HEK293 (cell line): ENCODE measurements at regions not wholly inside any gene's neighbourhood (a gene's known extent, or its start where the extent isn't known, plus 50 kb on each side); places are given as distances from the start of the nearest gene placed in this dataset.

Experiments used
- BCL11A ChIP-seq: fragments of 450-650 bp; formaldehyde crosslinking; IDR thresholded peaks from 2 replicates; pipeline ENCODE4 v1.5.1; 2016; ENCODE audit warnings: low read depth, missing biosample characterization, missing genetic modification characterization
- KLF1 ChIP-seq: fragments of 450-650 bp; formaldehyde crosslinking; IDR thresholded peaks from 2 replicates; pipeline ENCODE4 v1.5.1; 2016; ENCODE audit warnings: missing biosample characterization, missing genetic modification characterization
- KLF10 ChIP-seq: fragments of 450-650 bp; IDR thresholded peaks from 2 replicates; pipeline ENCODE4 v1.5.1; 2018; ENCODE audit warnings: missing biosample characterization, mild to moderate bottlenecking, missing genetic modification characterization
- KLF16 ChIP-seq: fragments of 450-650 bp; formaldehyde crosslinking; IDR thresholded peaks from 2 replicates; pipeline ENCODE4 v1.5.1; 2017; ENCODE audit warnings: missing biosample characterization, missing genetic modification characterization
- TRIM28 ChIP-seq: IDR thresholded peaks from 2 replicates; pipeline ENCODE4 v1.6.1; 2011; ENCODE audit warnings: low read length, control low read depth, borderline replicate concordance
- WT1 ChIP-seq: fragments of 450-650 bp; formaldehyde crosslinking; IDR thresholded peaks from 2 replicates; pipeline ENCODE4 v1.5.1; 2016; ENCODE audit warnings: missing biosample characterization, missing genetic modification characterization
- ZBTB1 ChIP-seq: fragments of 450-650 bp; formaldehyde crosslinking; IDR thresholded peaks from 2 replicates; pipeline ENCODE4 v1.5.1; 2016; ENCODE audit warnings: missing biosample characterization, missing genetic modification characterization
- ZEB2 ChIP-seq: fragments of 450-650 bp; formaldehyde crosslinking; IDR thresholded peaks from 2 replicates; pipeline ENCODE4 v1.5.1; 2016; ENCODE audit warnings: missing biosample characterization, missing genetic modification characterization
- ZFHX2 ChIP-seq: fragments of 450-650 bp; formaldehyde crosslinking; conservative IDR thresholded peaks from 2 replicates; pipeline ENCODE4 v1.5.1; 2016; ENCODE audit warnings: missing biosample characterization, missing genetic modification characterization
- ZFP41 ChIP-seq: fragments of 450-650 bp; formaldehyde crosslinking; IDR thresholded peaks from 2 replicates; pipeline ENCODE4 v1.5.1; 2016; ENCODE audit warnings: missing biosample characterization, missing genetic modification characterization, borderline replicate concordance
- ZNF146 ChIP-seq: fragments of 450-650 bp; formaldehyde crosslinking; IDR thresholded peaks from 2 replicates; pipeline ENCODE4 v1.5.1; 2016; ENCODE audit warnings: missing biosample characterization, missing genetic modification characterization
- ZNF174 ChIP-seq: fragments of 450-650 bp; formaldehyde crosslinking; IDR thresholded peaks from 2 replicates; pipeline ENCODE4 v1.5.0; 2017; ENCODE audit warnings: missing biosample characterization, mild to moderate bottlenecking, missing genetic modification characterization
- ZNF23 ChIP-seq: fragments of 450-650 bp; formaldehyde crosslinking; IDR thresholded peaks from 2 replicates; pipeline ENCODE4 v1.5.1; 2016; ENCODE audit warnings: missing biosample characterization, missing genetic modification characterization, borderline replicate concordance
- ZNF248 ChIP-seq: fragments of 450-650 bp; formaldehyde crosslinking; IDR thresholded peaks from 2 replicates; pipeline ENCODE4 v1.5.1; 2017; ENCODE audit warnings: missing biosample characterization, missing genetic modification characterization
- ZNF335 ChIP-seq: fragments of 450-650 bp; formaldehyde crosslinking; conservative IDR thresholded peaks from 2 replicates; pipeline ENCODE4 v1.5.1; 2016; ENCODE audit warnings: missing biosample characterization, missing genetic modification characterization
- ZNF423 ChIP-seq: fragments of 450-650 bp; formaldehyde crosslinking; IDR thresholded peaks from 2 replicates; pipeline ENCODE4 v1.5.1; 2016; ENCODE audit warnings: missing biosample characterization, missing genetic modification characterization
- ZNF426 ChIP-seq: fragments of 450-650 bp; formaldehyde crosslinking; IDR thresholded peaks from 2 replicates; pipeline ENCODE4 v1.5.1; 2017; ENCODE audit warnings: missing biosample characterization, missing genetic modification characterization, mild to moderate bottlenecking, inconsistent platforms, moderate library complexity
- ZNF473 ChIP-seq: fragments of 450-650 bp; formaldehyde crosslinking; IDR thresholded peaks from 2 replicates; pipeline ENCODE4 v1.5.1; 2017; ENCODE audit warnings: missing biosample characterization, missing genetic modification characterization
- ZNF555 ChIP-seq: fragments of 450-650 bp; formaldehyde crosslinking; conservative IDR thresholded peaks from 2 replicates; pipeline ENCODE4 v1.5.1; 2017; ENCODE audit warnings: missing biosample characterization, mild to moderate bottlenecking, missing genetic modification characterization, inconsistent platforms
- ZNF658 ChIP-seq: fragments of 450-650 bp; formaldehyde crosslinking; IDR thresholded peaks from 2 replicates; pipeline ENCODE4; 2016; ENCODE audit warnings: missing biosample characterization, missing genetic modification characterization
- ZNF677 ChIP-seq: fragments of 450-650 bp; IDR thresholded peaks from 2 replicates; pipeline ENCODE4 v1.5.0; 2018; ENCODE audit warnings: missing biosample characterization, mild to moderate bottlenecking, missing genetic modification characterization, moderate library complexity
- ZNF785 ChIP-seq: fragments of 450-650 bp; formaldehyde crosslinking; IDR thresholded peaks from 2 replicates; pipeline ENCODE4 v1.5.1; 2016; ENCODE audit warnings: missing biosample characterization, missing genetic modification characterization
- ZNF843 ChIP-seq: fragments of 450-650 bp; formaldehyde crosslinking; IDR thresholded peaks from 2 replicates; pipeline ENCODE4 v1.5.1; 2016; ENCODE audit warnings: missing biosample characterization, missing genetic modification characterization
- ZXDB ChIP-seq: fragments of 450-650 bp; formaldehyde crosslinking; IDR thresholded peaks from 2 replicates; pipeline ENCODE4 v1.5.1; 2016; ENCODE audit warnings: missing biosample characterization, missing genetic modification characterization
- TF ChIP-seq, protein P1 (sequence below): fragments of 450-650 bp; formaldehyde crosslinking; IDR thresholded peaks from 2 replicates; pipeline ENCODE4 v1.5.1; 2016; ENCODE audit warnings: missing biosample characterization, missing genetic modification characterization
- TF ChIP-seq, protein P2 (sequence below): fragments of 450-650 bp; formaldehyde crosslinking; IDR thresholded peaks from 2 replicates; pipeline ENCODE4 v1.5.1; 2016; ENCODE audit warnings: missing biosample characterization, missing genetic modification characterization
- TF ChIP-seq, protein P3 (sequence below): fragments of 450-650 bp; formaldehyde crosslinking; IDR thresholded peaks from 2 replicates; pipeline ENCODE4; 2016; ENCODE audit warnings: missing biosample characterization, missing genetic modification characterization
- TF ChIP-seq, protein P4 (sequence below): fragments of 450-650 bp; formaldehyde crosslinking; IDR thresholded peaks from 2 replicates; pipeline ENCODE4 v1.5.1; 2016; ENCODE audit warnings: missing biosample characterization, missing genetic modification characterization
- TF ChIP-seq, protein P5 (sequence below): fragments of 450-650 bp; formaldehyde crosslinking; IDR thresholded peaks from 2 replicates; pipeline ENCODE4 v1.5.1; 2016; ENCODE audit warnings: missing biosample characterization, missing genetic modification characterization, low read depth
- TF ChIP-seq, protein P6 (sequence below): fragments of 450-650 bp; formaldehyde crosslinking; IDR thresholded peaks from 2 replicates; pipeline ENCODE4 v1.5.1; 2016; ENCODE audit warnings: missing biosample characterization, missing genetic modification characterization, borderline replicate concordance
- TF ChIP-seq, protein P7 (sequence below): fragments of 450-650 bp; formaldehyde crosslinking; IDR thresholded peaks from 2 replicates; pipeline ENCODE4 v1.5.1; 2016; ENCODE audit warnings: missing biosample characterization, missing genetic modification characterization

DNA sequence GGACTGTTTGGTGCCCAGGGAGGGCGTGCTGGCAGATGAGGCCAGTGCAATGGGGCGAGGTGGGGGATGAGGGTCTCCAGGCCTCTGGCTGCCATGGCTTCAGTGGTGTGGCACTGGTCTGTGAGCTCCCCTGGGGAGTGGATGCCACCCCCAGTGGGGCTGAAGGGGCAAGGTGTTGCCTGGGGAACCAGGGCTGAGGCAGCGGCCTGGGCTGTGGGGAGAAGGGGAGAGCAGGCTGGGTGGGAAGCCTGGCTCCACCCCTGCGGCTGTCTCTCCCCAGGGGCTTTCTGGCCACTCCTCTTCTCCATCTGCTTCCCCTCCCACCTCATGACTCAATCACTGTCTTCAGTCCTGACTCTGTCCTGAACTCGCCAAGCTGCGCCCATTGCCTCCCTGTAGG is 88.4 kb upstream of the TLE3 start (continued):
- TF ChIP-seq ZNF658 (tag by site-specific recombination) (no peak), ZNF555 (tag by site-specific recombination) (no peak), ZNF23 (tag by site-specific recombination) (no peak), ZNF174 (tag by site-specific recombination) (no peak), ZFP41 (tag by site-specific recombination) (no peak), BCL11A (tag by site-specific recombination) (no peak), ZFHX2 (peak; percentile 34; the same call in 1 of the 2 replicates), WT1 (tag by site-specific recombination) (no peak), KLF16 (no peak), ZNF146 (no peak), ZXDB (tag by site-specific recombination) (no peak), ZNF426 (tag by site-specific recombination) (no peak), ZNF785 (tag by site-specific recombination) (no peak), ZNF677 (tag by site-specific recombination) (no peak), KLF10 (tag by site-specific recombination) (no peak), ZNF473 (tag by site-specific recombination) (no peak), ZBTB1 (tag by site-specific recombination) (no peak), ZNF248 (tag by site-specific recombination) (no peak), ZNF423 (tag by site-specific recombination) (0 out of 2 replicates have a peak, but pooled peaks have one; percentile 19), KLF1 (0 out of 2 replicates have a peak, but pooled peaks have one; percentile 47), TRIM28 (no peak), ZNF843 (no peak), ZEB2 (tag by site-specific recombination) (no peak), ZNF335 (tag by site-specific recombination) (no peak)
- TF ChIP-seq, protein P1, sequence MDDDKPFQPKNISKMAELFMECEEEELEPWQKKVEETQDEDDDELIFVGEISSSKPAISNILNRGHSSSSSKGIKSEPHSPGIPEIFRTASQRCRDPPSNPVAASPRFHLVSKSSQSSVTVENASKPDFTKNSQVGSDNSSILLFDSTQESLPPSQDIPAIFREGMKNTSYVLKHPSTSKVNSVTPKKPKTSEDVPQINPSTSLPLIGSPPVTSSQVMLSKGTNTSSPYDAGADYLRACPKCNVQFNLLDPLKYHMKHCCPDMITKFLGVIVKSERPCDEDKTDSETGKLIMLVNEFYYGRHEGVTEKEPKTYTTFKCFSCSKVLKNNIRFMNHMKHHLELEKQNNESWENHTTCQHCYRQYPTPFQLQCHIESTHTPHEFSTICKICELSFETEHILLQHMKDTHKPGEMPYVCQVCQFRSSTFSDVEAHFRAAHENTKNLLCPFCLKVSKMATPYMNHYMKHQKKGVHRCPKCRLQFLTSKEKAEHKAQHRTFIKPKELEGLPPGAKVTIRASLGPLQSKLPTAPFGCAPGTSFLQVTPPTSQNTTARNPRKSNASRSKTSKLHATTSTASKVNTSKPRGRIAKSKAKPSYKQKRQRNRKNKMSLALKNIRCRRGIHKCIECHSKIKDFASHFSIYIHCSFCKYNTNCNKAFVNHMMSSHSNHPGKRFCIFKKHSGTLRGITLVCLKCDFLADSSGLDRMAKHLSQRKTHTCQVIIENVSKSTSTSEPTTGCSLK: no peak
- TF ChIP-seq, protein P2, sequence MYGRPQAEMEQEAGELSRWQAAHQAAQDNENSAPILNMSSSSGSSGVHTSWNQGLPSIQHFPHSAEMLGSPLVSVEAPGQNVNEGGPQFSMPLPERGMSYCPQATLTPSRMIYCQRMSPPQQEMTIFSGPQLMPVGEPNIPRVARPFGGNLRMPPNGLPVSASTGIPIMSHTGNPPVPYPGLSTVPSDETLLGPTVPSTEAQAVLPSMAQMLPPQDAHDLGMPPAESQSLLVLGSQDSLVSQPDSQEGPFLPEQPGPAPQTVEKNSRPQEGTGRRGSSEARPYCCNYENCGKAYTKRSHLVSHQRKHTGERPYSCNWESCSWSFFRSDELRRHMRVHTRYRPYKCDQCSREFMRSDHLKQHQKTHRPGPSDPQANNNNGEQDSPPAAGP: peak; percentile 61; the same call in 1 of the 2 replicates
- TF ChIP-seq, protein P3, sequence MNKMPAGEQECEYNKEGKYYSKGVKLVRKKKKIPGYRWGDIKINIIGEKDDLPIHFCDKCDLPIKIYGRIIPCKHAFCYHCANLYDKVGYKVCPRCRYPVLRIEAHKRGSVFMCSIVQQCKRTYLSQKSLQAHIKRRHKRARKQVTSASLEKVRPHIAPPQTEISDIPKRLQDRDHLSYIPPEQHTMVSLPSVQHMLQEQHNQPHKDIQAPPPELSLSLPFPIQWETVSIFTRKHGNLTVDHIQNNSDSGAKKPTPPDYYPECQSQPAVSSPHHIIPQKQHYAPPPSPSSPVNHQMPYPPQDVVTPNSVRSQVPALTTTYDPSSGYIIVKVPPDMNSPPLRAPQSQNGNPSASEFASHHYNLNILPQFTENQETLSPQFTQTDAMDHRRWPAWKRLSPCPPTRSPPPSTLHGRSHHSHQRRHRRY (tag by site-specific recombination): no peak
- TF ChIP-seq, protein P4, sequence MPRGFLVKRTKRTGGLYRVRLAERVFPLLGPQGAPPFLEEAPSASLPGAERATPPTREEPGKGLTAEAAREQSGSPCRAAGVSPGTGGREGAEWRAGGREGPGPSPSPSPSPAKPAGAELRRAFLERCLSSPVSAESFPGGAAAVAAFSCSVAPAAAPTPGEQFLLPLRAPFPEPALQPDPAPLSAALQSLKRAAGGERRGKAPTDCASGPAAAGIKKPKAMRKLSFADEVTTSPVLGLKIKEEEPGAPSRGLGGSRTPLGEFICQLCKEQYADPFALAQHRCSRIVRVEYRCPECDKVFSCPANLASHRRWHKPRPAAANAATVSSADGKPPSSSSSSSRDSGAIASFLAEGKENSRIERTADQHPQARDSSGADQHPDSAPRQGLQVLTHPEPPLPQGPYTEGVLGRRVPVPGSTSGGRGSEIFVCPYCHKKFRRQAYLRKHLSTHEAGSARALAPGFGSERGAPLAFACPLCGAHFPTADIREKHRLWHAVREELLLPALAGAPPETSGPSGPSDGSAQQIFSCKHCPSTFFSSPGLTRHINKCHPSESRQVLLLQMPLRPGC: 0 out of 2 replicates have a peak, but pooled peaks have one; percentile 24
- TF ChIP-seq, protein P5, sequence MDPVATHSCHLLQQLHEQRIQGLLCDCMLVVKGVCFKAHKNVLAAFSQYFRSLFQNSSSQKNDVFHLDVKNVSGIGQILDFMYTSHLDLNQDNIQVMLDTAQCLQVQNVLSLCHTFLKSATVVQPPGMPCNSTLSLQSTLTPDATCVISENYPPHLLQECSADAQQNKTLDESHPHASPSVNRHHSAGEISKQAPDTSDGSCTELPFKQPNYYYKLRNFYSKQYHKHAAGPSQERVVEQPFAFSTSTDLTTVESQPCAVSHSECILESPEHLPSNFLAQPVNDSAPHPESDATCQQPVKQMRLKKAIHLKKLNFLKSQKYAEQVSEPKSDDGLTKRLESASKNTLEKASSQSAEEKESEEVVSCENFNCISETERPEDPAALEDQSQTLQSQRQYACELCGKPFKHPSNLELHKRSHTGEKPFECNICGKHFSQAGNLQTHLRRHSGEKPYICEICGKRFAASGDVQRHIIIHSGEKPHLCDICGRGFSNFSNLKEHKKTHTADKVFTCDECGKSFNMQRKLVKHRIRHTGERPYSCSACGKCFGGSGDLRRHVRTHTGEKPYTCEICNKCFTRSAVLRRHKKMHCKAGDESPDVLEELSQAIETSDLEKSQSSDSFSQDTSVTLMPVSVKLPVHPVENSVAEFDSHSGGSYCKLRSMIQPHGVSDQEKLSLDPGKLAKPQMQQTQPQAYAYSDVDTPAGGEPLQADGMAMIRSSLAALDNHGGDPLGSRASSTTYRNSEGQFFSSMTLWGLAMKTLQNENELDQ: no peak
- TF ChIP-seq, protein P6, sequence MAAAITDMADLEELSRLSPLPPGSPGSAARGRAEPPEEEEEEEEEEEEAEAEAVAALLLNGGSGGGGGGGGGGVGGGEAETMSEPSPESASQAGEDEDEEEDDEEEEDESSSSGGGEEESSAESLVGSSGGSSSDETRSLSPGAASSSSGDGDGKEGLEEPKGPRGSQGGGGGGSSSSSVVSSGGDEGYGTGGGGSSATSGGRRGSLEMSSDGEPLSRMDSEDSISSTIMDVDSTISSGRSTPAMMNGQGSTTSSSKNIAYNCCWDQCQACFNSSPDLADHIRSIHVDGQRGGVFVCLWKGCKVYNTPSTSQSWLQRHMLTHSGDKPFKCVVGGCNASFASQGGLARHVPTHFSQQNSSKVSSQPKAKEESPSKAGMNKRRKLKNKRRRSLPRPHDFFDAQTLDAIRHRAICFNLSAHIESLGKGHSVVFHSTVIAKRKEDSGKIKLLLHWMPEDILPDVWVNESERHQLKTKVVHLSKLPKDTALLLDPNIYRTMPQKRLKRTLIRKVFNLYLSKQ (tag by site-specific recombination): no peak
- TF ChIP-seq, protein P7, sequence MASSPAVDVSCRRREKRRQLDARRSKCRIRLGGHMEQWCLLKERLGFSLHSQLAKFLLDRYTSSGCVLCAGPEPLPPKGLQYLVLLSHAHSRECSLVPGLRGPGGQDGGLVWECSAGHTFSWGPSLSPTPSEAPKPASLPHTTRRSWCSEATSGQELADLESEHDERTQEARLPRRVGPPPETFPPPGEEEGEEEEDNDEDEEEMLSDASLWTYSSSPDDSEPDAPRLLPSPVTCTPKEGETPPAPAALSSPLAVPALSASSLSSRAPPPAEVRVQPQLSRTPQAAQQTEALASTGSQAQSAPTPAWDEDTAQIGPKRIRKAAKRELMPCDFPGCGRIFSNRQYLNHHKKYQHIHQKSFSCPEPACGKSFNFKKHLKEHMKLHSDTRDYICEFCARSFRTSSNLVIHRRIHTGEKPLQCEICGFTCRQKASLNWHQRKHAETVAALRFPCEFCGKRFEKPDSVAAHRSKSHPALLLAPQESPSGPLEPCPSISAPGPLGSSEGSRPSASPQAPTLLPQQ (tag by site-specific recombination): no peak
